ENCODE measurements at regions not wholly inside any gene's neighbourhood (a gene's known extent, or its start where the extent isn't known, plus 50 kb on each side); places are given as distances from the start of the nearest gene placed in this dataset.
"Not testable (repeated sequence)": the region's sequence is repeated elsewhere in the genome, so short reads cannot be mapped to it uniquely, and the experiment has no call there.

- DNase-seq = no peak
Measured at GRCh38 chr1:157407917-157408525, 144.3 kb downstream of the FCRL5 start.

GRCh38 chr1:157407367-157407766 lies 144.9 kb downstream of the FCRL5 start:
- DNase-seq = no peak

GRCh38 chr1:157405662-157406061 lies 146.7 kb downstream of the FCRL5 start:
- DNase-seq = no peak

GRCh38 chr1:157404614-157405013 lies 147.7 kb downstream of the FCRL5 start:
- DNase-seq = no peak

- no peak for DNase-seq
Measured at GRCh38 chr1:157404063-157404501, 148.2 kb downstream of the FCRL5 start.

- no peak for DNase-seq
Measured at GRCh38 chr1:157403608-157404007, 148.7 kb downstream of the FCRL5 start.

GRCh38 chr1:157403203-157403602 lies 149.1 kb downstream of the FCRL5 start:
- DNase-seq = no peak

GRCh38 chr1:157400766-157401165 lies 151.5 kb downstream of the FCRL5 start:
- no peak for DNase-seq

- no peak for DNase-seq
Measured at GRCh38 chr1:157399984-157400382, 152.3 kb downstream of the FCRL5 start.

- no peak for DNase-seq
Measured at GRCh38 chr1:157399343-157399983, 152.9 kb downstream of the FCRL5 start.

- no peak for DNase-seq
Measured at GRCh38 chr1:157390651-157391050, 161.7 kb downstream of the FCRL5 start.

GRCh38 chr1:157388057-157388456 lies 164.3 kb downstream of the FCRL5 start:
- DNase-seq = no peak

- DNase-seq = no peak
Measured at GRCh38 chr1:157384258-157384657, 168.1 kb downstream of the FCRL5 start.

GRCh38 chr1:157382351-157382750 lies 170.0 kb downstream of the FCRL5 start:
- DNase-seq = no peak

- no peak for DNase-seq
Measured at GRCh38 chr1:157380523-157380922, 171.8 kb downstream of the FCRL5 start.

GRCh38 chr1:157377280-157377713 lies 175.0 kb downstream of the FCRL5 start:
- DNase-seq = not testable (repeated sequence)

GRCh38 chr1:157376681-157377080 lies 175.6 kb downstream of the FCRL5 start:
- no peak for DNase-seq

GRCh38 chr1:157372311-157372710 lies 180.0 kb downstream of the FCRL5 start:
- not testable (repeated sequence) for DNase-seq

- DNase-seq = no peak
Measured at GRCh38 chr1:157371826-157372225, 180.5 kb downstream of the FCRL5 start.

- DNase-seq = no peak
Measured at GRCh38 chr1:157371221-157371620, 181.1 kb downstream of the FCRL5 start.

GRCh38 chr1:157370698-157371097 lies 181.6 kb downstream of the FCRL5 start:
- DNase-seq = no peak

- no peak for DNase-seq
Measured at GRCh38 chr1:157369808-157370521, 182.3 kb downstream of the FCRL5 start.

GRCh38 chr1:157368941-157369340 lies 183.4 kb downstream of the FCRL5 start:
- DNase-seq = not testable (repeated sequence)

- DNase-seq = no peak
Measured at GRCh38 chr1:157368363-157368762, 184.0 kb downstream of the FCRL5 start.
